ENCODE measurements at regions not wholly inside any gene's neighbourhood (a gene's known extent, or its start where the extent isn't known, plus 50 kb on each side); places are given as distances from the start of the nearest gene placed in this dataset.

DNA sequence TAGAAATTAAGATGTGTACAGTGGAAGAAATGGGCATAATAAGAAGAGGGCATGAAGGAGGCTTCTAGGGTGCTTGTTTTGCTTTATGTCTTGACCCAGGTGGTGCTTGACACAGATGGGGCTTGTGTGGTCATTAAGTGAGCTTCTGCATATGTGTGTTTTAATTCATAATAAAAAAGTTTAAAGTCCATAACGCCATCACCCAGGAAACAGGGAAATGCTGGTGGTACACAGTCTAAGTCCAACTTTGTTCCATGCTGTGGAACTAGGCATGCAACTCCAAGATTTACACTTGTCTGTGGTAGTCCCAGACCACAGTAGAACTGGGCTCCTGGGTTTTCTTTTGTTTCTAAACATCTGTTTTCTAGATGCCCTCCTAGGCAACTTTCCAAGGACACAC lies 511.9 kb downstream of the MID1IP1 start:
- TF ChIP-seq, protein P1, sequence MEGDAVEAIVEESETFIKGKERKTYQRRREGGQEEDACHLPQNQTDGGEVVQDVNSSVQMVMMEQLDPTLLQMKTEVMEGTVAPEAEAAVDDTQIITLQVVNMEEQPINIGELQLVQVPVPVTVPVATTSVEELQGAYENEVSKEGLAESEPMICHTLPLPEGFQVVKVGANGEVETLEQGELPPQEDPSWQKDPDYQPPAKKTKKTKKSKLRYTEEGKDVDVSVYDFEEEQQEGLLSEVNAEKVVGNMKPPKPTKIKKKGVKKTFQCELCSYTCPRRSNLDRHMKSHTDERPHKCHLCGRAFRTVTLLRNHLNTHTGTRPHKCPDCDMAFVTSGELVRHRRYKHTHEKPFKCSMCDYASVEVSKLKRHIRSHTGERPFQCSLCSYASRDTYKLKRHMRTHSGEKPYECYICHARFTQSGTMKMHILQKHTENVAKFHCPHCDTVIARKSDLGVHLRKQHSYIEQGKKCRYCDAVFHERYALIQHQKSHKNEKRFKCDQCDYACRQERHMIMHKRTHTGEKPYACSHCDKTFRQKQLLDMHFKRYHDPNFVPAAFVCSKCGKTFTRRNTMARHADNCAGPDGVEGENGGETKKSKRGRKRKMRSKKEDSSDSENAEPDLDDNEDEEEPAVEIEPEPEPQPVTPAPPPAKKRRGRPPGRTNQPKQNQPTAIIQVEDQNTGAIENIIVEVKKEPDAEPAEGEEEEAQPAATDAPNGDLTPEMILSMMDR (IDR thresholded peaks at IDR 0.05; ENCODE audit: poor library complexity, severe bottlenecking), result no peak
- TF ChIP-seq EP300 (conservative IDR thresholded peaks at IDR 0.05; ENCODE audit: poor library complexity, severe bottlenecking) (no peak), POLR2AphosphoS5 (IDR thresholded peaks at IDR 0.05) (no peak), MXI1 (conservative IDR thresholded peaks at IDR 0.05; ENCODE audit: poor library complexity, severe bottlenecking) (no peak), EZH2 (IDR thresholded peaks at IDR 0.05; ENCODE audit: borderline replicate concordance, insufficient read depth, low read length, poor library complexity, severe bottlenecking) (no peak), TAF1 (IDR thresholded peaks at IDR 0.05; ENCODE audit: low read depth) (no peak), SMC3 (conservative IDR thresholded peaks at IDR 0.05; ENCODE audit: poor library complexity) (no peak)
- TF ChIP-seq, protein P2, sequence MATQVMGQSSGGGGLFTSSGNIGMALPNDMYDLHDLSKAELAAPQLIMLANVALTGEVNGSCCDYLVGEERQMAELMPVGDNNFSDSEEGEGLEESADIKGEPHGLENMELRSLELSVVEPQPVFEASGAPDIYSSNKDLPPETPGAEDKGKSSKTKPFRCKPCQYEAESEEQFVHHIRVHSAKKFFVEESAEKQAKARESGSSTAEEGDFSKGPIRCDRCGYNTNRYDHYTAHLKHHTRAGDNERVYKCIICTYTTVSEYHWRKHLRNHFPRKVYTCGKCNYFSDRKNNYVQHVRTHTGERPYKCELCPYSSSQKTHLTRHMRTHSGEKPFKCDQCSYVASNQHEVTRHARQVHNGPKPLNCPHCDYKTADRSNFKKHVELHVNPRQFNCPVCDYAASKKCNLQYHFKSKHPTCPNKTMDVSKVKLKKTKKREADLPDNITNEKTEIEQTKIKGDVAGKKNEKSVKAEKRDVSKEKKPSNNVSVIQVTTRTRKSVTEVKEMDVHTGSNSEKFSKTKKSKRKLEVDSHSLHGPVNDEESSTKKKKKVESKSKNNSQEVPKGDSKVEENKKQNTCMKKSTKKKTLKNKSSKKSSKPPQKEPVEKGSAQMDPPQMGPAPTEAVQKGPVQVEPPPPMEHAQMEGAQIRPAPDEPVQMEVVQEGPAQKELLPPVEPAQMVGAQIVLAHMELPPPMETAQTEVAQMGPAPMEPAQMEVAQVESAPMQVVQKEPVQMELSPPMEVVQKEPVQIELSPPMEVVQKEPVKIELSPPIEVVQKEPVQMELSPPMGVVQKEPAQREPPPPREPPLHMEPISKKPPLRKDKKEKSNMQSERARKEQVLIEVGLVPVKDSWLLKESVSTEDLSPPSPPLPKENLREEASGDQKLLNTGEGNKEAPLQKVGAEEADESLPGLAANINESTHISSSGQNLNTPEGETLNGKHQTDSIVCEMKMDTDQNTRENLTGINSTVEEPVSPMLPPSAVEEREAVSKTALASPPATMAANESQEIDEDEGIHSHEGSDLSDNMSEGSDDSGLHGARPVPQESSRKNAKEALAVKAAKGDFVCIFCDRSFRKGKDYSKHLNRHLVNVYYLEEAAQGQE (IDR thresholded peaks at IDR 0.05; ENCODE audit: borderline replicate concordance), result no peak
